A549 (cell line): ENCODE measurements at regions not wholly inside any gene's neighbourhood (a gene's known extent, or its start where the extent isn't known, plus 50 kb on each side); places are given as distances from the start of the nearest gene placed in this dataset.
A peak's percentile ranks its signal among the peaks of the same experiment; 100 is the strongest.

Experiments
- ATAC-seq, 2 experiments: fragments of 200-7000 bp in 1 of 2; fragments of >200 bp in 1 of 2; cut with Nextera tagmentation in 1 of 2; cut with Tn5 transposase in 1 of 2; 3 replicates each; pipeline versions ENCODE4 v1.8.0 to v1.9.1; 2018 to 2020; ENCODE audit warnings: mild to moderate bottlenecking in 1 of 2, moderate library complexity in 1 of 2
- CTCF ChIA-PET: fragments of 300-600 bp; sonication (Branson Sonifier 250); formaldehyde crosslinking; extraction: SDS; loops from one replicate; lab custom pipeline; 2021; ENCODE audit warnings: antibody characterized with exemption, inconsistent platforms; lab: Yijun Ruan, JAX
- POLR2A ChIA-PET: fragments of 350-600 bp; formaldehyde crosslinking; extraction: SDS; loops from one replicate; lab custom pipeline; 2021; ENCODE audit warnings: antibody characterized with exemption, inconsistent platforms; lab: Yijun Ruan, JAX
- DNase-seq, 2 experiments: peaks; one replicate each; pipeline versions ENCODE4 v3.0.0 to v3.0.0-alpha.2; 2011 to 2016; ENCODE audit warnings: low read depth in 1 of 2, low spot score in 1 of 2
- FAIRE-seq: peaks from 2 replicates; lab custom pipeline; 2011; peaks lifted over from hg19 to GRCh38; lab: Jason Lieb, UNC
- H3K27ac ChIP-seq, 2 experiments: fragments of >200 bp; sonication (Bioruptor Twin); formaldehyde crosslinking; 3 replicates each; pipeline ENCODE4 v1.5.1; 2016 to 2017
- H3K4me1 ChIP-seq: fragments of >200 bp; sonication (Bioruptor Twin); formaldehyde crosslinking; 3 replicates; pipeline ENCODE4 v1.6.1; 2016
- H3K4me2 ChIP-seq: fragments of >200 bp; sonication (Bioruptor Twin); formaldehyde crosslinking; 3 replicates; pipeline ENCODE4 v1.6.1; 2016
- H3K4me3 ChIP-seq: fragments of >200 bp; sonication (Bioruptor Twin); formaldehyde crosslinking; 3 replicates; pipeline ENCODE4 v1.5.1; 2016
- H3K9me3 ChIP-seq: fragments of >200 bp; sonication (Bioruptor Twin); formaldehyde crosslinking; 3 replicates; pipeline ENCODE4 v1.6.1; 2016
- BHLHE40 ChIP-seq: IDR thresholded peaks from 2 replicates; pipeline ENCODE4 v1.6.1; 2012; ENCODE audit warnings: low read depth, low read length, inconsistent platforms
- CBX8 ChIP-seq: fragments of 200-600 bp; sonication (generic); IDR thresholded peaks from 2 replicates; pipeline ENCODE4 v1.6.1; 2016
- CEBPB ChIP-seq, 2 experiments: fragments of >200 bp in 1 of 2; sonication (Bioruptor Twin) in 1 of 2; formaldehyde crosslinking in 1 of 2; IDR thresholded peaks; 2 replicates each; pipeline ENCODE4 v1.6.1; 2012 to 2016
- CHD4 ChIP-seq: fragments of 200-600 bp; sonication (generic); IDR thresholded peaks from 2 replicates; pipeline ENCODE4 v1.6.1; 2016; ENCODE audit warnings: antibody characterized with exemption, mild to moderate bottlenecking, borderline replicate concordance
- CTCF ChIP-seq: fragments of >200 bp; sonication (Bioruptor Twin); formaldehyde crosslinking; IDR thresholded peaks from 3 replicates; pipeline ENCODE4 v1.5.1; 2016
- EHF ChIP-seq: fragments of 250-450 bp; sonication (Bioruptor Pico); IDR thresholded peaks from 2 replicates; pipeline ENCODE4 v1.5.0; 2020; ENCODE audit warnings: mild to moderate bottlenecking
- ELK1 ChIP-seq: fragments of 150-350 bp; IDR thresholded peaks from 2 replicates; pipeline ENCODE4 v1.6.1; 2014; ENCODE audit warnings: low read depth, mild to moderate bottlenecking, low read length
- EP300 ChIP-seq, 2 experiments: fragments of >200 bp; sonication (Bioruptor Twin); formaldehyde crosslinking; IDR thresholded peaks; 2 replicates in 1 of 2; 3 replicates in 1 of 2; pipeline ENCODE4 v1.6.1; 2016 to 2017
- HOXB5 ChIP-seq: fragments of 250-450 bp; sonication (Bioruptor Pico); IDR thresholded peaks from 2 replicates; pipeline ENCODE4 v1.5.0; 2020; ENCODE audit warnings: mild to moderate bottlenecking, moderate library complexity
- KDM5A ChIP-seq: fragments of 200-600 bp; sonication (generic); IDR thresholded peaks from 2 replicates; pipeline ENCODE4 v1.6.1; 2016; ENCODE audit warnings: antibody characterized with exemption, mild to moderate bottlenecking
- MAFK ChIP-seq: fragments of 450-650 bp; IDR thresholded peaks from 2 replicates; pipeline ENCODE4 v1.6.1; 2014; ENCODE audit not compliant: partially characterized antibody
- MAX ChIP-seq: IDR thresholded peaks from 2 replicates; pipeline ENCODE4 v1.6.1; 2012
- NFE2L2 ChIP-seq: fragments of 150-350 bp; conservative IDR thresholded peaks from 2 replicates; pipeline ENCODE4 v1.6.1; 2014; ENCODE audit warnings: low read length
- PHF8 ChIP-seq: fragments of 200-600 bp; sonication (generic); IDR thresholded peaks from 2 replicates; pipeline ENCODE4 v1.6.1; 2016; ENCODE audit warnings: low read depth, mild to moderate bottlenecking, antibody characterized with exemption, moderate library complexity, borderline replicate concordance
- RFX5 ChIP-seq: fragments of 450-650 bp; IDR thresholded peaks from 2 replicates; pipeline ENCODE4 v1.7.1; 2014; ENCODE audit warnings: antibody characterized with exemption, mild to moderate bottlenecking, moderate library complexity
- SREBF2 ChIP-seq: fragments of 450-650 bp; IDR thresholded peaks from 2 replicates; pipeline ENCODE4 v1.6.1; 2014; ENCODE audit warnings: mild to moderate bottlenecking, moderate library complexity
- WGBS: methylation state at CpG from one replicate; pipeline ENCODE4 v1.1.6; 2017; ENCODE audit errors: missing lambda C conversion rate; 5-methylcytosine and 5-hydroxymethylcytosine counted together
- TF ChIP-seq, protein P1 (sequence below): fragments of 250-450 bp; sonication (Bioruptor Pico); IDR thresholded peaks from 2 replicates; pipeline ENCODE4 v1.5.0; 2020; ENCODE audit warnings: low read depth, mild to moderate bottlenecking, moderate library complexity
- TF ChIP-seq, protein P2 (sequence below): fragments of 200-600 bp; sonication (generic); IDR thresholded peaks from 2 replicates; pipeline ENCODE4 v1.6.1; 2016; ENCODE audit warnings: antibody characterized with exemption, mild to moderate bottlenecking, moderate library complexity

GRCh38 chr14:66143387-66144112, 342.6 kb upstream of the CCDC196 start:
- ChIA-PET POLR2A (no interaction called here), CTCF (no interaction called here)
- Histone ChIP-seq H3K4me1 (no peaks in the 10 kb centered on the region), H3K9me3 (no peaks in the 10 kb centered on the region), H3K27ac (no peak overlapping the region), H3K4me2 (no peak overlapping the region), H3K4me3 (no peak overlapping the region)
- TF ChIP-seq, protein P1, sequence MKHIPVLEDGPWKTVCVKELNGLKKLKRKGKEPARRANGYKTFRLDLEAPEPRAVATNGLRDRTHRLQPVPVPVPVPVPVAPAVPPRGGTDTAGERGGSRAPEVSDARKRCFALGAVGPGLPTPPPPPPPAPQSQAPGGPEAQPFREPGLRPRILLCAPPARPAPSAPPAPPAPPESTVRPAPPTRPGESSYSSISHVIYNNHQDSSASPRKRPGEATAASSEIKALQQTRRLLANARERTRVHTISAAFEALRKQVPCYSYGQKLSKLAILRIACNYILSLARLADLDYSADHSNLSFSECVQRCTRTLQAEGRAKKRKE (CRISPR knock-in tag), result no peak
- TF ChIP-seq NFE2L2, result no peak
- TF ChIP-seq MAX, result no peak
- no peak for TF ChIP-seq CEBPB (IDR thresholded peaks at IDR 0.05)
- no peak for TF ChIP-seq SREBF2
- TF ChIP-seq BHLHE40, result no peak
- TF ChIP-seq CTCF, result no peak
- no peak for TF ChIP-seq EP300 (IDR thresholded peaks at IDR 0.05)
- TF ChIP-seq CHD4, result no peak
- no peak for TF ChIP-seq HOXB5 (CRISPR knock-in tag)
- no peak for TF ChIP-seq RFX5
- TF ChIP-seq CBX8, result no peak
- no peak for TF ChIP-seq ELK1
- FAIRE-seq, result no peak
- no peak for DNase-seq
- no peak for ATAC-seq
- 6% methylated on average over 6 of the region's 6 CpGs for WGBS

GRCh38 chr14:66152302-66152701, 333.9 kb upstream of the CCDC196 start:
- ATAC-seq (no peak), DNase-seq (no peak), FAIRE-seq (no peak)
- Histone ChIP-seq H3K4me1 (no peaks in the 10 kb centered on the region), H3K27ac (no peak overlapping the region), H3K4me2 (no peak overlapping the region), H3K4me3 (no peak overlapping the region), H3K9me3 (no peaks in the 10 kb centered on the region)
- ChIA-PET CTCF (no interaction called here), POLR2A (no interaction called here)
- TF ChIP-seq, protein P2, sequence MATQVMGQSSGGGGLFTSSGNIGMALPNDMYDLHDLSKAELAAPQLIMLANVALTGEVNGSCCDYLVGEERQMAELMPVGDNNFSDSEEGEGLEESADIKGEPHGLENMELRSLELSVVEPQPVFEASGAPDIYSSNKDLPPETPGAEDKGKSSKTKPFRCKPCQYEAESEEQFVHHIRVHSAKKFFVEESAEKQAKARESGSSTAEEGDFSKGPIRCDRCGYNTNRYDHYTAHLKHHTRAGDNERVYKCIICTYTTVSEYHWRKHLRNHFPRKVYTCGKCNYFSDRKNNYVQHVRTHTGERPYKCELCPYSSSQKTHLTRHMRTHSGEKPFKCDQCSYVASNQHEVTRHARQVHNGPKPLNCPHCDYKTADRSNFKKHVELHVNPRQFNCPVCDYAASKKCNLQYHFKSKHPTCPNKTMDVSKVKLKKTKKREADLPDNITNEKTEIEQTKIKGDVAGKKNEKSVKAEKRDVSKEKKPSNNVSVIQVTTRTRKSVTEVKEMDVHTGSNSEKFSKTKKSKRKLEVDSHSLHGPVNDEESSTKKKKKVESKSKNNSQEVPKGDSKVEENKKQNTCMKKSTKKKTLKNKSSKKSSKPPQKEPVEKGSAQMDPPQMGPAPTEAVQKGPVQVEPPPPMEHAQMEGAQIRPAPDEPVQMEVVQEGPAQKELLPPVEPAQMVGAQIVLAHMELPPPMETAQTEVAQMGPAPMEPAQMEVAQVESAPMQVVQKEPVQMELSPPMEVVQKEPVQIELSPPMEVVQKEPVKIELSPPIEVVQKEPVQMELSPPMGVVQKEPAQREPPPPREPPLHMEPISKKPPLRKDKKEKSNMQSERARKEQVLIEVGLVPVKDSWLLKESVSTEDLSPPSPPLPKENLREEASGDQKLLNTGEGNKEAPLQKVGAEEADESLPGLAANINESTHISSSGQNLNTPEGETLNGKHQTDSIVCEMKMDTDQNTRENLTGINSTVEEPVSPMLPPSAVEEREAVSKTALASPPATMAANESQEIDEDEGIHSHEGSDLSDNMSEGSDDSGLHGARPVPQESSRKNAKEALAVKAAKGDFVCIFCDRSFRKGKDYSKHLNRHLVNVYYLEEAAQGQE, result no peak
- TF ChIP-seq MAFK, result peak; percentile 98
- no peak for TF ChIP-seq KDM5A
- TF ChIP-seq EHF, result no peak
- TF ChIP-seq PHF8, result no peak
